ENCODE measurements at regions not wholly inside any gene's neighbourhood (a gene's known extent, or its start where the extent isn't known, plus 50 kb on each side); places are given as distances from the start of the nearest gene placed in this dataset.

DNA sequence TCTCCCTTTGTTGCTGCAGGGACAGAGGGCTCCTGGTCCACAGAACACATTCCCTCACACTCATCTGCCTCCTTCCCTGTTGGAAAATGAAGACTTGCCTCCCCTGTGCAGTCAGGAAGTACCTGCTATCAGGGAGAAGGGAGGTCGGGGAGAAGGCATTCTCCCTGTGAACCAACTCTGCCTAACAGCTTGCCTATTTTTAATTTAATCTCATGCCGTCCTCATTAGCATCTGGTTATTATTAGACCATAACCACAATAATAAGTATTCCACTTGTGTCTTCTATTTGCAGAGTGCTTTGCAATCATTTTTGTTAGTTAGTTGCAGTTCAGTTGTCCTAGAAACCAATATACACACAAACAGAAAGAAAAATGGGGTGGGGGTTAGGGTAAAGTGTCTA is 232.6 kb upstream of the SKOR2 start:
- TF ChIP-seq, protein P1, sequence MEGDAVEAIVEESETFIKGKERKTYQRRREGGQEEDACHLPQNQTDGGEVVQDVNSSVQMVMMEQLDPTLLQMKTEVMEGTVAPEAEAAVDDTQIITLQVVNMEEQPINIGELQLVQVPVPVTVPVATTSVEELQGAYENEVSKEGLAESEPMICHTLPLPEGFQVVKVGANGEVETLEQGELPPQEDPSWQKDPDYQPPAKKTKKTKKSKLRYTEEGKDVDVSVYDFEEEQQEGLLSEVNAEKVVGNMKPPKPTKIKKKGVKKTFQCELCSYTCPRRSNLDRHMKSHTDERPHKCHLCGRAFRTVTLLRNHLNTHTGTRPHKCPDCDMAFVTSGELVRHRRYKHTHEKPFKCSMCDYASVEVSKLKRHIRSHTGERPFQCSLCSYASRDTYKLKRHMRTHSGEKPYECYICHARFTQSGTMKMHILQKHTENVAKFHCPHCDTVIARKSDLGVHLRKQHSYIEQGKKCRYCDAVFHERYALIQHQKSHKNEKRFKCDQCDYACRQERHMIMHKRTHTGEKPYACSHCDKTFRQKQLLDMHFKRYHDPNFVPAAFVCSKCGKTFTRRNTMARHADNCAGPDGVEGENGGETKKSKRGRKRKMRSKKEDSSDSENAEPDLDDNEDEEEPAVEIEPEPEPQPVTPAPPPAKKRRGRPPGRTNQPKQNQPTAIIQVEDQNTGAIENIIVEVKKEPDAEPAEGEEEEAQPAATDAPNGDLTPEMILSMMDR (IDR thresholded peaks at IDR 0.05; ENCODE audit: insufficient read depth, low read length, poor library complexity, severe bottlenecking), result no peak
- TF ChIP-seq EZH2phosphoT487 (conservative IDR thresholded peaks at IDR 0.05; ENCODE audit: low read length), result no peak
